ENCODE measurements at regions not wholly inside any gene's neighbourhood (a gene's known extent, or its start where the extent isn't known, plus 50 kb on each side); places are given as distances from the start of the nearest gene placed in this dataset.

DNA sequence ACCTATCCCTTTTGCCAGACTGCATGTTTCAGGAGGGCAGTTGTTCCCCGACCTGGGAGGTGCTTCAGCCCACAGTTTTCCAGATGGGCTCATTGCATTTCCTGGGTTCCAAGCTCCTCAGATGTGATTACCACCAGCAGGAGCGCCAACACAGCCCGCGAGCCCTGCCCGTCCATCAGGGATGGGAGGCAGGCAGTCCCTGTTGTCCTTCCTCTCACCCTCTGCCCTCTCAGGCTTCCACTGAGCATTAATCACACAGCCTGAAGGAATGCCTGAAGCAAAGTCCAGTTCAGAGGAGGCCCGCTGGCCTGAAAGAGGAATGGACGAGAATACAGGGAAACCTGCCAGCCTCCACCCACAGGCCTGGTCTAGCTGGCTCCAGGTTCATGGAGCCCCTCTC lies 256.3 kb upstream of the SDK2 start:
- CTCF ChIA-PET, result no interaction called here
- Histone ChIP-seq H3K4me2 (ENCODE audit: low read length) (no peak overlapping the region), H2AFZ (ENCODE audit: low read depth, low read length, poor library complexity, severe bottlenecking) (no peak overlapping the region), H4K20me1 (ENCODE audit: insufficient read depth) (no peaks in the 10 kb centered on the region), H3K36me3 (ENCODE audit: control insufficient read depth in 1 of 2, insufficient read depth in 2 of 2, low read length in 2 of 2) (no peaks in the 10 kb centered on the region), H3K4me3 (replicated peaks in 1 of 2; ENCODE audit: low read depth in 1 of 2, low read length in 2 of 2) (no peak overlapping the region), H3K27ac (ENCODE audit: low read depth, low read length) (no peak overlapping the region), H3K79me2 (ENCODE audit: insufficient read depth, low read length) (no peaks in the 10 kb centered on the region), H3K9me3 (ENCODE audit: control insufficient read depth in 1 of 2, insufficient read depth in 1 of 2, low read depth in 1 of 2, low read length in 2 of 2) (no peaks in the 10 kb centered on the region), H3K27me3 (ENCODE audit: insufficient read depth, low read length) (peaks cover 24% of the 10 kb centered on the region), H3K4me1 (ENCODE audit: control insufficient read depth in 1 of 2, insufficient read depth in 2 of 2, low read length in 2 of 2) (no peaks in the 10 kb centered on the region), H3K9ac (ENCODE audit: low read length) (no peak overlapping the region), H3K9me2 (ENCODE audit: insufficient read depth) (no peaks in the 10 kb centered on the region)
- DNase-seq (ENCODE audit: low read depth, low spot score), result no peak
- RAD21 ChIA-PET (ENCODE audit: low non-redundant PET in 1 of 2, low total read pairs in 2 of 2, uncharacterized antibody in 2 of 2, unreplicated experiment in 2 of 2), result no interaction called here
- intact Hi-C loops (cut with micrococcal nuclease), result no loop called here
- TF ChIP-seq, protein P1, sequence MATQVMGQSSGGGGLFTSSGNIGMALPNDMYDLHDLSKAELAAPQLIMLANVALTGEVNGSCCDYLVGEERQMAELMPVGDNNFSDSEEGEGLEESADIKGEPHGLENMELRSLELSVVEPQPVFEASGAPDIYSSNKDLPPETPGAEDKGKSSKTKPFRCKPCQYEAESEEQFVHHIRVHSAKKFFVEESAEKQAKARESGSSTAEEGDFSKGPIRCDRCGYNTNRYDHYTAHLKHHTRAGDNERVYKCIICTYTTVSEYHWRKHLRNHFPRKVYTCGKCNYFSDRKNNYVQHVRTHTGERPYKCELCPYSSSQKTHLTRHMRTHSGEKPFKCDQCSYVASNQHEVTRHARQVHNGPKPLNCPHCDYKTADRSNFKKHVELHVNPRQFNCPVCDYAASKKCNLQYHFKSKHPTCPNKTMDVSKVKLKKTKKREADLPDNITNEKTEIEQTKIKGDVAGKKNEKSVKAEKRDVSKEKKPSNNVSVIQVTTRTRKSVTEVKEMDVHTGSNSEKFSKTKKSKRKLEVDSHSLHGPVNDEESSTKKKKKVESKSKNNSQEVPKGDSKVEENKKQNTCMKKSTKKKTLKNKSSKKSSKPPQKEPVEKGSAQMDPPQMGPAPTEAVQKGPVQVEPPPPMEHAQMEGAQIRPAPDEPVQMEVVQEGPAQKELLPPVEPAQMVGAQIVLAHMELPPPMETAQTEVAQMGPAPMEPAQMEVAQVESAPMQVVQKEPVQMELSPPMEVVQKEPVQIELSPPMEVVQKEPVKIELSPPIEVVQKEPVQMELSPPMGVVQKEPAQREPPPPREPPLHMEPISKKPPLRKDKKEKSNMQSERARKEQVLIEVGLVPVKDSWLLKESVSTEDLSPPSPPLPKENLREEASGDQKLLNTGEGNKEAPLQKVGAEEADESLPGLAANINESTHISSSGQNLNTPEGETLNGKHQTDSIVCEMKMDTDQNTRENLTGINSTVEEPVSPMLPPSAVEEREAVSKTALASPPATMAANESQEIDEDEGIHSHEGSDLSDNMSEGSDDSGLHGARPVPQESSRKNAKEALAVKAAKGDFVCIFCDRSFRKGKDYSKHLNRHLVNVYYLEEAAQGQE (IDR thresholded peaks at IDR 0.05; ENCODE audit: low read depth), result no peak
- TF ChIP-seq, protein P2, sequence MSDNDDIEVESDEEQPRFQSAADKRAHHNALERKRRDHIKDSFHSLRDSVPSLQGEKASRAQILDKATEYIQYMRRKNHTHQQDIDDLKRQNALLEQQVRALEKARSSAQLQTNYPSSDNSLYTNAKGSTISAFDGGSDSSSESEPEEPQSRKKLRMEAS (IDR thresholded peaks at IDR 0.05), result no peak
- TF ChIP-seq TCF7L2 (IDR thresholded peaks at IDR 0.05; ENCODE audit: borderline replicate concordance, extremely low read depth, insufficient read depth, insufficient read length), result no peak
- TF ChIP-seq ZFX (IDR thresholded peaks at IDR 0.05), result no peak
- TF ChIP-seq, protein P3, sequence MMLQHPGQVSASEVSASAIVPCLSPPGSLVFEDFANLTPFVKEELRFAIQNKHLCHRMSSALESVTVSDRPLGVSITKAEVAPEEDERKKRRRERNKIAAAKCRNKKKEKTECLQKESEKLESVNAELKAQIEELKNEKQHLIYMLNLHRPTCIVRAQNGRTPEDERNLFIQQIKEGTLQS (IDR thresholded peaks at IDR 0.05), result no peak
- no peak for TF ChIP-seq POLR2AphosphoS5 (IDR thresholded peaks at IDR 0.05; ENCODE audit: low read depth, low read length)
- no peak for TF ChIP-seq SP1 (IDR thresholded peaks at IDR 0.05; ENCODE audit: low read depth)
- TF ChIP-seq, protein P4, sequence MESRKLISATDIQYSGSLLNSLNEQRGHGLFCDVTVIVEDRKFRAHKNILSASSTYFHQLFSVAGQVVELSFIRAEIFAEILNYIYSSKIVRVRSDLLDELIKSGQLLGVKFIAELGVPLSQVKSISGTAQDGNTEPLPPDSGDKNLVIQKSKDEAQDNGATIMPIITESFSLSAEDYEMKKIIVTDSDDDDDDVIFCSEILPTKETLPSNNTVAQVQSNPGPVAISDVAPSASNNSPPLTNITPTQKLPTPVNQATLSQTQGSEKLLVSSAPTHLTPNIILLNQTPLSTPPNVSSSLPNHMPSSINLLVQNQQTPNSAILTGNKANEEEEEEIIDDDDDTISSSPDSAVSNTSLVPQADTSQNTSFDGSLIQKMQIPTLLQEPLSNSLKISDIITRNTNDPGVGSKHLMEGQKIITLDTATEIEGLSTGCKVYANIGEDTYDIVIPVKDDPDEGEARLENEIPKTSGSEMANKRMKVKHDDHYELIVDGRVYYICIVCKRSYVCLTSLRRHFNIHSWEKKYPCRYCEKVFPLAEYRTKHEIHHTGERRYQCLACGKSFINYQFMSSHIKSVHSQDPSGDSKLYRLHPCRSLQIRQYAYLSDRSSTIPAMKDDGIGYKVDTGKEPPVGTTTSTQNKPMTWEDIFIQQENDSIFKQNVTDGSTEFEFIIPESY (IDR thresholded peaks at IDR 0.05; ENCODE audit: extremely low read depth, insufficient replicate concordance, low read length), result no peak
- TF ChIP-seq JUND (IDR thresholded peaks at IDR 0.05), result no peak
- TF ChIP-seq ZNF274 (IDR thresholded peaks at IDR 0.05; ENCODE audit: low read depth, low read length), result no peak
- no peak for TF ChIP-seq SIN3A (IDR thresholded peaks at IDR 0.05; ENCODE audit: low read depth)
- no peak for TF ChIP-seq POLR2A (IDR thresholded peaks at IDR 0.05; ENCODE audit: borderline replicate concordance, extremely low read depth, insufficient read depth, insufficient read length)
- TF ChIP-seq CEBPB (IDR thresholded peaks at IDR 0.05; ENCODE audit: low read depth), result no peak
- TF ChIP-seq SRF (IDR thresholded peaks at IDR 0.05; ENCODE audit: low read depth), result no peak
- no peak for TF ChIP-seq RAD21 (IDR thresholded peaks at IDR 0.05; ENCODE audit: low read depth)
- TF ChIP-seq CBX3 (IDR thresholded peaks at IDR 0.05; ENCODE audit: low read depth), result no peak
- TF ChIP-seq EGR1 (IDR thresholded peaks at IDR 0.05; ENCODE audit: low read depth), result no peak
- POLR2A ChIA-PET, result no interaction called here
- ATAC-seq, result no peak
- no TSS peak for BruUV-seq (replicated peaks)

Measured in HCT116 (cell line).